Epithelial cell of prostate (primary cell): ENCODE measurements at regions not wholly inside any gene's neighbourhood (a gene's known extent, or its start where the extent isn't known, plus 50 kb on each side); places are given as distances from the start of the nearest gene placed in this dataset.
A peak's percentile ranks its signal among the peaks of the same experiment; 100 is the strongest.
"Not testable (repeated sequence)": the region's sequence is repeated elsewhere in the genome, so short reads cannot be mapped to it uniquely, and the experiment has no call there.

Source experiments
- DNase-seq: peaks from one replicate; pipeline ENCODE4 v3.0.0-alpha.2; 2011; ENCODE audit warnings: low read depth, low spot score
- H3K27ac ChIP-seq: fragments of 450-650 bp; 2 replicates; pipeline ENCODE4 v1.5.1; 2017; ENCODE audit warnings: mild to moderate bottlenecking

DNA sequence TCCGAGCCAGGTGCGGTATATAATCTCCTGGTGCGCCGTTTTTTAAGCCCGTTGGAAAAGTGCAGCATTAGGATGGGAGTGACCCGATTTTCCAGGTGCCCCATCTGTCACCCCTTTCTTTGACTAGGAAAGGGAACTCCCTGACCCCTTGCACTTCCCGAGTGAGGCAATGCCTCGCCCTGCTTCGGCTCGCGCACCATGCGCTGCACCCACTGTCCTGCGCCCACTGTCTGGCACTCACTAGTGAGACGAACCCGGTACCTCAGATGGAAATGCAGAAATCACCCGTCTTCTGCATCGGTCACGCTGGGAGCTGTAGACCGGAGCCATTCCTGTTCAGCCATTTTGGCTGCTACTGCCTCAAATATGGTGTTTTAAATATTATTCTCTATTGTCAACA, 198.0 kb downstream of the MEIS1 start:
- not testable (repeated sequence) for H3K27ac ChIP-seq, DNase-seq

- DNase-seq, result no peak
Observed at GRCh38 chr2:66633631-66634030, 198.7 kb downstream of the MEIS1 start.

DNA sequence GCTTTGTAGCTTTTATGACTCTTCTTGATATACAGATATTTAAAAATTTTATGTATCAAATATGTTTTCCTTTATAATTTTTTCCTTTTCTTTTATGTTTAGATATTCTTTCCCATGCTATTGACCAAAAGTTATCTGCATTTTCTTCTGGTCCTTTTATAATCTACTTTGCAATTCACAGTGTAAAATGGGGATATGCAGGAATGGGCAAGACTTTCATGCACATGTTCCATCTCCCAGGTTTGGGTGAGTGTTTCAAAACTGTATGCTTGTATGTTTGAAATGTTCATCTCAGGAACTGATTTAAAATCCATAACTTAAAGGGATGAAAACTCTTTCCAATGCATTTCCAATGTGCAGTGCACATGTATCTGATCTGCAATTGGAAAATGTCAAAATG, 199.9 kb downstream of the MEIS1 start:
- DNase-seq, result no peak
- no peak overlapping the region for H3K27ac ChIP-seq

More at GRCh38 chr2:66633631-66634030, 198.7 kb downstream of the MEIS1 start:
- no peak overlapping the region for H3K27ac ChIP-seq

GRCh38 chr2:66641685-66642084, 206.8 kb downstream of the MEIS1 start:
- no peak for DNase-seq
- no peak overlapping the region for H3K27ac ChIP-seq

DNA sequence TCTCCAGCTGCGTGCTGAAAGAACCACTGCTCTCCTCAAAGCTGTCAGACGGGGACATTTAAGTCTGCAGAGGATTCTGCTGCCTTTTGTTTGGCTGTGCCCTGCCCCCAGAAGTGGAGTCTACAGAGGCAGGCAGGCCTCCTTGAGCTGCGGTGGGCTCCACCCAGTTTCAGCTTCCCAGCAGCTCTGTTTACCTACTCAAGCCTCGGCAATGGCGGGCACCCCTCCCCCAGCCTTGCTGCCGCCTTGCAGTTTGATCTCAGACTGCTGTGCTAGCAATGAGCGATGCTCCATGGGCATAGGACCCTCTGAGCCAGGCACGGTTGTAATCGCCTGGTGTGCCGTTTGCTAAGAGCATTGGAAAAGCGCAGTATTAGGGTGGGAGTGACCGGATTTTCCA, 213.2 kb downstream of the MEIS1 start:
- not testable (repeated sequence) for DNase-seq, H3K27ac ChIP-seq

DNA sequence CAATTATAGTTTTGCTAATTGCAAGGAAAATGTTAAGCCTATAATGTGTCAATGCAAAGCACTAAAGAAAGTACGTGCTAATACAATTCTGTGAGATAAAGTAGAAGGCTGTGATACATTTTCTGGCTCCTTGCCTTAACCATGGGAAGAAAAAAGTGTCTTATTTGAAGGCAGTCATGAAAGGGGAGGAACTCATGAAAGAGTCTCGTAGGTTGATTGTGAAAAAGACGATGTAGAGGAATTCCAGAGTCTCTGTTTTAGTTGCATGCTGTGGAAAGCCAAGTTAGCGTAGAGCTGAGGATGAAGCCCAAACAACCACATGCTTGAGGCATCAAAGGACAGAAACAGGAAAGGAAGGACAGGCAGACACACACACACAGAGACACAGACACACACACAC, 214.1 kb downstream of the MEIS1 start:
- H3K27ac ChIP-seq, result no peak overlapping the region
- DNase-seq, result no peak

DNA sequence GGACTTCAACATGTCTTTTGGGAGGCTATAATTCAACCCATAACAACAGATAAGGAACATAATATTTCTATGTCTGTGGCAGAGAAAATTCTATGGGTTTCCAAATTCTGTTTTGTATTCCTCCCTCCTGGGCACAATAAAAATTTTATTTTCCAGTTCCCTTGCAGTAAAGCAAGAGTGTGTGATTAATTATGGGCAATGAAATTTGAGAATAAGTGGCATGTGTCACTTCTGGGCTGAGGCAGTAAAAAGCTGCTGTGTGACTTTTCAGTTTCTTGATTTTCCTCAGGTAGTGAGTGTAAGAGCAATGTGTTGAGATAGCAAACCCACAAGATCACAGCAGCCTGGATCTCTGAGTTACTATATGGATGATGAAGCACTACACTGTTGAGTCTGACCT, 216.4 kb downstream of the MEIS1 start:
- H3K27ac ChIP-seq, result no peak overlapping the region

GRCh38 chr2:66660804-66661203, 225.9 kb downstream of the MEIS1 start:
- no peak overlapping the region for H3K27ac ChIP-seq
- DNase-seq, result no peak

More for the DNA sequence above, 216.4 kb downstream of the MEIS1 start:
- no peak for DNase-seq

- H3K27ac ChIP-seq, result no peak overlapping the region
- no peak for DNase-seq
Observed at GRCh38 chr2:66661253-66662173, 226.6 kb downstream of the MEIS1 start.

DNA sequence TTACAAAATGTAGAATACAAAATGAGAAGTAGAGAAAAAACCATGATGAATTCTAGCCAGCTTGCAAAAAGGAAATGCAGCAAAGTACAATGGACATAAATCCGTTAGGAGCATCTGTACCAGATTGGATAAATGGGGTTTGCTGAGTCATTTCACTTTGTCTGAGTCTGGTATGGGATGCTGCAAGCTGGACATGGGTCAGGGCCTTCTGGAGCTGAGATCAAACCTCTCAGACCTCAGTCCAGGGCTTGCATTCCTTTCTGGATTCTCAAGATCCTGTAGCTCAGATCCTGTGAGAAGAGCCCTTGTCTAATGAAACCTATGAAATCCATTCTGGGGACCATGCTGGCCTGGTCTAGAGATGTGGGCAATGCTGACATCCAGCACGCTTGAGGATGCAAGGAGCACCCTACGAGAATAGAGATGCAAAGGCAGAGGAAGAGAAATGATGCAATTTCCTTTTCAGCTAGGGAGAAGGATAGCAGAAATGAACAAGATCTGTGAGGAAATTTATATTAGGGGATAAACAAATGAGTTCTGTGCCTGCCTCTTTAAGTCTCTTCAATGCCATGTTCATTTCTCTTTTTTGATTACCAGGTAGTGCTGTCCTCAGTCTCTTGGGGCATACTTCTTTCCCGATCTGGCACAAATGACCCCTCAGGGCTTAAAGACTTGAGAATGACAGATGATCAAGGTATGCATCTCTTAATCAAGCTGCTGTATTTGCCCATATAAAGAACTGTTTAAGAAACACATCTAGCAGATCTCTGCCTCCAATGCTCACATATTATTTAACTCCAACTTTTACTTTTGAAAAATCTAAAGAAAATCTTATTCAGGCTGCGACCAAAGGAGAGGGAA, 230.4 kb downstream of the MEIS1 start:
- DNase-seq, result no peak
- H3K27ac ChIP-seq, result no peak overlapping the region

- no peak overlapping the region for H3K27ac ChIP-seq
- DNase-seq, result no peak
Observed at GRCh38 chr2:66667301-66667700, 232.4 kb downstream of the MEIS1 start.

- DNase-seq, result no peak
- no peak overlapping the region for H3K27ac ChIP-seq
Observed at GRCh38 chr2:66673286-66673685, 238.4 kb downstream of the MEIS1 start.

- no peak for DNase-seq
- H3K27ac ChIP-seq, result no peak overlapping the region
Observed at GRCh38 chr2:66674087-66674486, 239.2 kb downstream of the MEIS1 start.

- DNase-seq, result no peak
- H3K27ac ChIP-seq, result no peak overlapping the region
Observed at GRCh38 chr2:66675591-66675990, 240.7 kb downstream of the MEIS1 start.

DNA sequence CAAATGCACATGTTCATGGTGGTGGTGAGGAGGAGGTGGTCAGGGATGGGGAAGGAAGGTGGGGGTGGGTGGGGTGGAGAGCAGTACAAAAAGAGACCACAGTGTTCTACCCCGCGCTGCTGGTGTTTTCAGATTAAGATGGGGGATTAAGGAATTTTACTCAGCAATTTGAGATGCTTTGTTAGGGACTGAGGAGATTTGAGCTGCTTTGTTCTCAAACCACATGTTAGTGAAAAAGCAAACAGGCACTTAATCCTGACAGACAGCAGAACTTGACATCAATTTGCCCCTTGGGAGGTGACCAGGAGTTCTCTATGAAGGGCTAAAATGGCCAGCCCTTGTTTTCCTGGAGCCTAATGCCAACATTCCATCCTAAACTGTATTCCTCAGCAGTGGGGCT, 244.5 kb downstream of the MEIS1 start:
- no peak for DNase-seq

DNA sequence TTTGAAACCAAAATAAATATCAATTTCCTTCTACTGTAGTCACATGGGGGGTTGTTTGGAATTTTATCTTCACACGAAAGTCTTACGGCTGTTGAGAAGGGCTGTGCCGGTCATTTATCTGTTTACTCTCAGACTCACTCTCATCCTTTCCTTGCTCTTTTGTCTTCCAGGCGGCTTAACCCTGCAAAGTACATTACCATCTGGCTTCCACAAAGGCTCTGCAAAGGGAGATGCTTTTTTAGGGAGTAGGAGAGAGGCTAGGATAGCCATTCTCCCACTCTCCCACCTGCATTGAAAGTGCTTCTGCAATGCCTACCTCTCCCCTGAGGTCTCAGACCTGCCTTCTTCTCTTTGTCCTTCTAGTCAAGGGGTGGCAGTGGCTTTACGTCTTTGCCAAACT, 247.6 kb downstream of the MEIS1 start:
- no peak for DNase-seq
- no peak overlapping the region for H3K27ac ChIP-seq

More for the DNA sequence above, 244.5 kb downstream of the MEIS1 start:
- no peak overlapping the region for H3K27ac ChIP-seq

DNA sequence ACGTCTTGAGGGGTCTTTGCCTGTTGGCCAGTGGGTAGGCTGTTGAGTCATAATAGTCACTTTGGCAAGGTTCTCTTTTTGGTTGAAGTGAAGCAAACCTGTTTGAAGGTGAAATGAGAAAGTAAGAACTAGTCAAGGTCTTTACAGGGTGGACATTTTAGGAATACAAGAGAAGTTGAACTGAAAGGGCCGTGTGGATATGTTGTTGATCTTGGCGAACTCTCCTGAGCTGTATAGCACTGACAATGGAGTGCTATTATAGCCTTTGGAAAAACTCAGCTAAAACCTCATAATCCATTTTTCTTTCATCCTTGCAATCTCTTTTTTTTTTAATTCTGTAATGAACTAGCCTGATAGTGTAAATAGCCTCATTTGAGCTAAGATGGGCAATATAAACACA, 248.1 kb downstream of the MEIS1 start:
- DNase-seq, result no peak
- no peak overlapping the region for H3K27ac ChIP-seq

DNA sequence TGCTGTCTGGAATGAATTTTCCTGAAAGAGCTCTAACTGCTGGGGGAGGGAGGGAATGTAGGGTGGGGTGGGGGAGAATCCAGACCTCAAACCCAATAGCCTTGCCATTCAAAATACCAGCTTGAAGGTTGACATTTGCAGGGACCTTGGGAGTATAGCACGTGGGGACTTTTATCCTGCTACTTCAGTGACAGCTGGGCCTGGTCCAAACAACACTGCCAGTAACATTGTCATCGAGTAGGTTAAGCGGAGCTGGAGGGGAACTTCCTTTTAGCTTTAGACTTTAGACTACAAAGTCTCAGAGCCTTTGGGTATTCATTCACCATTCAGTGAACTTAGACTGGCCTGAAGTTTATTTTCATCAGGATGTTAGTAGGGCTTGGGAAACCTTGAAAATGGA, 248.7 kb downstream of the MEIS1 start:
- no peak overlapping the region for H3K27ac ChIP-seq

DNA sequence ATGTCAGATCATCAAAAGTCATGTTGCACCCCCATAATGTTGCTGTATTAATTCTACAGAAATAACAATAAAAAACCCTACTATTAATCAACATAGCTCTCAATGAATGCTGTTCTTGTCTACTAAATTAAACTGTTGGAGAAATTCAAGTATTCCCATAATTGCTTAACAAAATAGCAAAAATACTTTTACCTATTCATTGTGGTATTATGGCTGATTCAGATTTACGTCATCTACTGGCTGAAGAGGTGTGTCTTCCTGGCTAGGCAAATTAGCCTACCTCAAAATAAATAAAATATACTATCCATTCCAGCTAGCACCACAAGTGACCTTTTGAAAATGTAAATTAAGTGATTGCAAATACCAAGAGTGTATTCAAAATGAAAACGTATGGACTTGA, 249.4 kb downstream of the MEIS1 start:
- peak overlapping the region; percentile 0 for H3K27ac ChIP-seq
- DNase-seq, result no peak

More for the DNA sequence above, 248.7 kb downstream of the MEIS1 start:
- no peak for DNase-seq

DNA sequence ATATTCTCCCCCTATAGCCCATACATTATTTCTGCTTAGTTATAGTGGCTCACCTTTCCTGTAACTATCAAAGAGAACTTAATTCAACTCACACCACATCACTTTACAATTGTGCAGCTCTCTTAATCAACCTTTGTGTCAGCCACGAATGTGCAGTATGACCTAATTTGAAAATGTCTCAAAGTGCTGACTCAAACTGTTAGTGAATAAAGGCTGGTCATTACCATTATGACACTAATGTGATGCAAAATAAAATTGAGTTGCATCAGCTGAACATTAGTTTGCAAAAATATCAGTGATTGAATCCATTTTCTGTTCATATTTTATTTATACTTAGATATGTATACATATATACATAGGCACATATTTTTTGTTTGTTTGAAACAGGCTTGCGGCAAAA, 251.8 kb downstream of the MEIS1 start:
- no peak for DNase-seq
- peak overlapping the region; percentile 59 for H3K27ac ChIP-seq

DNA sequence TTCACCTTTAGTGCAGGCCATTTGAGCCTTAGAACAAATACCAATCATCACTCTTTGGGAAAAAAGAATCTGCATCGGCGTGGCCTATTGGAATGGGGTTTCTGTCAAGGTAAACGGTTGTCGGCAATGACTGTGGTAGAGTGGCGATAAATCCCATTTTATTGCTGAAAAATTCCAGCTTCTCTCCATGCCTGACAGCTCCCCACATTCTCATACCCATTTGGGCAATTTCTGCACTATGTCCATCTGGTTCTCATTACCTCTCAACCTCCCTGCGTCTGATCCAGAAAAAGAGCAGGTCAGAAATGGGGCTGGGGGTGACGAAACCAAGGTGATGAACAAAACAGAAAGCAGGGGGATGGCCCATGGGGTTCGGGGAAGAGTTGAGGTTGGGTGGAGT, 254.0 kb downstream of the MEIS1 start:
- no peak overlapping the region for H3K27ac ChIP-seq
- DNase-seq, result no peak
